Femur (tissue), 1 donor: ENCODE measurements at regions not wholly inside any gene's neighbourhood (a gene's known extent, or its start where the extent isn't known, plus 50 kb on each side); places are given as distances from the start of the nearest gene placed in this dataset.

Experiments
- DNase-seq: peaks from one replicate; pipeline ENCODE4 v3.0.0-alpha.2; 2017

GRCh38 chr1:213820362-213821149, 167.2 kb upstream of the PROX1 start:
- no peak for DNase-seq

- no peak for DNase-seq
These were observed 166.4 kb upstream of the PROX1 start for GRCh38 chr1:213821175-213821942.

DNA sequence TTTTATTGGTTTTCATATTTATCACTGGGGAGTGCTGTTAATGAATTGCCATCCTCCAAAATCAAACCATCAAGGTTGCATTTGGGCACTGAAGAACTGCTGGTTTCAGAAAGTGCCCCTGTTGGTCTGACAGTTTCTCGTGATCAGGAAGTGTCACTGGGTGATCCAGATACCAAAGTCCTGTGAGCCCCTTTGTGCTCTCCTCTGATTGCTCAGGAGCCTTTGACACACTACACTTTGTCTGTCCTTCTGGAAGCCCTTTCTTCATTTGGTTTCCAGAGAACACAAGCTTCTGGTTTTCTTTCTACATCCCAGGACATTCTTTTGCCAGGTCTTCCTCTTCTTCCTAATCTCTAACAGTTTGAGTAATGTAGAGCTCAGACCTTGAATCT, 165.8 kb upstream of the PROX1 start:
- no peak for DNase-seq

DNA sequence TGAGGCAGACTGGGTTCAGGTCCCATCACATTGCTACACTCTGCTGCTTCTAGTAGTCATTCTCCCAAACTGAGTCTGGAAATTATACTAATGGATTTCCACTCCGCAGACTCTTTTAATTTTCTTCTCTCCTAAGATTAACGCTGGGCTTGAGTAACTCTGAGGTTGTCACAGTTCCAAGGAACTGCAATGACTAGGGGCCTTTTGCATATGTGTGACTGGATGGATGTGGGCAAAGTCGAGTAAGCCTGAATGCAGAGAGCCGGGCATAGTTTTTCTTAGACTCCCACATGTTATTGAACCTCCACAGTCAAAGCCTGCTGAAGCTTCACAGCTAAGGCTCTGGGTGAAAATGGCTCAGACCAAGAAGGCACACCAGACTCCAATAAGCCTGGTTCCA, 160.9 kb upstream of the PROX1 start:
- DNase-seq = no peak

- DNase-seq = no peak
These were observed 158.9 kb upstream of the PROX1 start for GRCh38 chr1:213828867-213829266.

GRCh38 chr1:213829780-213830179, 158.0 kb upstream of the PROX1 start:
- no peak for DNase-seq

GRCh38 chr1:213830371-213830770, 157.4 kb upstream of the PROX1 start:
- DNase-seq = no peak

DNA sequence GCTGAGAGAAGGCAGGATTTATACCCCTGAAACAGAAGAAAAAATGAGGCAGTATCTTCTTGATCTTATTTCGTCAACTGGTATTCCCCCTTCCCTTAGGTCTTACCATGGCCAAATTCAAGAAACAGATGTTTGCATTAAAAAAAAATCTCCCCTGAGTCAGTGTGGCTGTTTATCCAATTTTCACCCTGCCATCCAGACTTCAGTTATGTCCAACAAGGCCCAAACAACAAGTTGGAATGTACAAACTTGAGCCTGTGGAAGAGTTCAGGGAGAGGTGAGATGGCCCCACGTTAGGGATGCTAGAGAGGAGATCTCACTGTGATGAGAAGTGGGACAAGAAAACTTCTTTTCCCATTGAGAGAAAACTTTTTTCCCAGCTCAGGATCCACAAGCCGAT, 147.2 kb upstream of the PROX1 start:
- DNase-seq = no peak

DNA sequence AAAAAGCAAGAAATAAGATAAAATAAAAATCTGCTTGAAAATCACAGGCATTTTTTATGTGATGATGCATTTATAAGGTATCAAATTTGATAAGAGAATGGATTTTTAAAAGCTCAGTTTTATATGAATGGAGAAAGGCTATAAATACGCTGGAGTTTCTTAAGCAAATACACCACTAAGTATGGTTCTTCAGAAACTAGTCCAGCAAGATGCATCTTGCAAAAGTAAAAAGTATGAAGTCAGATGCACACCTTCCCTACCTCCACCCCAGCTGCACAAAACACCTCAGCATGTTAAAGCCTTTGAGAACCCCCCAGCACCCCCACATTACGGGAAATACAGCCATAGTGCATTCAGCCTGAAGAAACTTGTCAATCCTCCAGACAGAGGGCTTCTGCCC, 143.1 kb upstream of the PROX1 start:
- no peak for DNase-seq

DNA sequence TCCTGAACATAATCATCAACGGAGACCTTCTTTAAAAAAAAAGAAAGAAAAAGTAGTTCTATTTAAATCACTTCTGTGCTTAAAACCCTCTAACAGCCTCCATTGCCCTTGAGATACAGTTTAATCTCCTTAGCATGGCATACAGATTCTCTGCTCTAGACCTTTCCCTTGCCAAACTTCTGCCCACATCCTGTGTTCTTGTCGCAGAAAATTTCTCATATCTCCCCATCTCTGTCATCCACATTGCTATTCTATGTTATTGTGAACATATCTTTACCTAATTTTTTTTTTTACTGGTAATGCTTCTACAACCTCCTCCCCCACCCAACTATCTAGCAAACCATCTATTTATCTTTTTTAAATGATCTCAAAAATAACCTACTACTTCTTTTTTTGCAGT, 135.7 kb upstream of the PROX1 start:
- DNase-seq = no peak

- no peak for DNase-seq
These were observed 129.2 kb upstream of the PROX1 start for GRCh38 chr1:213858581-213858980.

DNA sequence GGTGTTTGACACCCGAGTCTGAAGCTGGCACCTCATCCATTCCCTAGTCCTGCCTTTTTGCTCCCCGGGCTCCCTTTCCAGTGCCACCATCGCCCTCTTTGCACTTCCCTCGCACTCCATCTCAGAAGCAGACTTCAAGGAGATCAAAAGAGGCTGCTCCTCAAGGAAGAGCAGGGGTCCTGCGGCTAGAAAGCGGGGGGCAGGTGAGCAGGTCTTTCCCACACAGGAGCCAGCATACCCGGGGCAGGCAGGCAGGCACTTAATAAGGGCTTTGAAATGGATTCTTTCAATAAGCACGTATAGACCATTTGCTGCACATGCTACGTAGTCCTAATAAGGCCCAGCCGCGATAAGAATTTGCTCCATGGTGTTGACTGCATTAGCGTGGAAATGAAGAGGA, 125.9 kb upstream of the PROX1 start:
- no peak for DNase-seq

- DNase-seq = no peak
These were observed 123.7 kb upstream of the PROX1 start for GRCh38 chr1:213864091-213864490.

GRCh38 chr1:213868482-213868881, 119.3 kb upstream of the PROX1 start:
- no peak for DNase-seq

GRCh38 chr1:213871179-213871578, 116.6 kb upstream of the PROX1 start:
- DNase-seq = no peak

- DNase-seq = no peak
These were observed 113.0 kb upstream of the PROX1 start for GRCh38 chr1:213874789-213875188.

GRCh38 chr1:213876531-213876930, 111.2 kb upstream of the PROX1 start:
- DNase-seq = no peak

GRCh38 chr1:213883618-213884017, 104.2 kb upstream of the PROX1 start:
- no peak for DNase-seq

DNA sequence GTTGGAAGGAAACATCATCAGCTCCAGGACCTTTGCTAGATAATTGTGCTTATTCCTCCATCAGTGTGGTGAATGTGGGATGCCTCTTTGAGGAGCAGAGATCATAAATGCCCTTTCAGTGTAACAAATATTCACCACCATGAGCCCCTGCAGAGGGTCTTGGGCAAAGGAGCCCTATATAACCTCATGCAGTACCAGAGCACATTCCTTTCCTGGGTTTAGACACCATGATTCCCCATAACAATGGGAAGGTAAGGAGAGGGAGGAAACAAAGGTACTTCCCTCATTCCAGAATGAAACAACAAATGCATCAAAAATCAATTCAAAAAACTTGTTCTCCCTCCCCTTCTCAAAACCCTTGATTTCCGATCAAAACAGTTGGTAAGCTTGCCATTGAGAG, 103.4 kb upstream of the PROX1 start:
- DNase-seq = no peak

DNA sequence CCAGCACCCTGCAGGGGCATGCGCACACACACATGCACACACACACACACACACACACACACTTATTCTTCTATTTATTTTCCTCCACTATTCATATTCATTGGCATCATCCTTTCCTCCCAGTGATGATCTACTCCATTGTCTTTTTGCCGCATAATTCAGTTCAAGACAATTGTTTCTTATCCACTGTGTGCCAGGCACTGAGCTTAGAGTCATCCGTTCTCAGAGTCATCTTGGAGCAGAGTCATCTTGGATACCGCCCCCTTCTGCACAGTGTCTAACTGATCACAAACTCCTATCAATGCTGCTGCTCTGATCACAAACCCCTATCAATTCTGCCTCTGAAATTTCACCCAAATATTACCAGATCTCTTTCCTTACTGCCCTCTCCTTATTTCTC, 102.8 kb upstream of the PROX1 start:
- no peak for DNase-seq

DNA sequence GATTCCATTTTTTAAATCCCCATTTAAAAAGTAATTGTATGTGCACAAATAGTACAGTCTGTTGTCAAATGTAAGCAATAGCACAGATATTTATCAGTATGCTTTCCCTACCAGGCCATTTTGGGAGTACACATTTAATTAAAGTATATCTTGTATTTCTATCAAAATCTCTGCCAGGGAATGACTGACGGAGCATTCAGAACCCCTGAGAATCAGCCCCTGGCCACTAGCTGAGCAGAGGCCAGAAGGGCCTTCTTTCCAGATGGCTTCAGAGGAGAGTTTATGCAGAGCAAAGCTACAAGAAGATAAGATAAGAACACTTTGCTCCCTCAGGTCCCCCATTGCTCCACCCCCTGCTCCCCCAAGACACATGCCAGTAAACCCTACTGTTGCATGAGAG, 99.9 kb upstream of the PROX1 start:
- DNase-seq = no peak

DNA sequence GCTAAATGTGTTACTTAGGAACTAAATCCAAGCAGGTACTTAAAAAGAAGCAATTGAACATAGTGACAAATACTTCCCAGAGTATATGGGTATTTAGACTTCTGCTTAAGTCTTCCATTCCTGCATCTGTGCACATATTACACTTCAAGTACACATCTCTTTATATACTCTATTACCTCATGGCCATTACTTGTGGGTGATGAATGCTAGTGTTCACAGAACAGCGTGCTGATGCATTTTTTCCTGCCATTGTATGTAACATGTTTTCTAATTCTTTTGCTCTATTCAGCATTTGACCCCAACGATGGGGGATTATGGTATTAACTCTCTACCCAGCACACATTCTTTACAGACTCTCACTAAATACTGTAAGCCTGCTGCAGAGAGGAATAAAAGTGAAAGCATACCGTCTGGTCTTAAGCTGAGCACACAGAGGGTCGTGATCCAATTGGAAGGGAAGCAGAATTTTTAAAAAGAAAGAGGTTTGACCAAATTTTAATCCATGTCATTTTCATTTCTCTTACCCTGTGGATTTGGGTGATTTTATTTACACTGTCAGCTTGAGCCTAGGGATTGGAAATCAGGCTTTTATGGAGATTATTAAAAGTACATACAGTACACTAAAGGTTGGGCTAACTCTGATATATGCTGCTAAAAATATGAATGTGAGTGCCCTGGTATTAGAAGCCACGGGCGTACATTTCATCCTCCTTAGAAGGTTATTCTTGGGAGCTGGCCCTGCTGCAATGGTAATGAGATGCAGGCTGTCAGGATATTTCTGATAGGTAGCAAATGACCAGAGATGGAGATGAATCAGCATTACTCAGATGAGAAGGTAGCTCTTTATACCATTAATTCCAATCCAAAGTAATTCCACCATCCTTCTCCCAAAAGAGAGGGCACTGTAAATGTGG, 95.5 kb upstream of the PROX1 start:
- DNase-seq = no peak

DNA sequence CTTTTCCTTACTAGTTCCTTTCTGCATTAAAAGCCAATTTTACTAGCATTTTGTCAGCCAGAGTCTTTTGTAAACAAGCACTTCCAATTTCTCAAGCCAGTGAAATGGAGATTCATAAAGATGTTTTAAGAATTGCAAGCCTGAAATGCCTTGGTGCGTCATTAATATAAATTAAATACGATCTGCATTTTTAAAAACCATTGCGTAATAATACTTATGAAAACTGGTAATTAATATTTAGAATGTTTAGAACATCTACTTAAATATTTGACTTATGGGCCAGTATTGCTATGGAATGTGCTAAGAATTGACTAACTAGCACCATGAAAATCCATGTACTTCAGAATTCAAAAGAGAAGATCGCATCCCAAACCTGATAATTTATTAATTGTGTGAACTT, 89.1 kb upstream of the PROX1 start:
- DNase-seq = no peak
